ENCODE measurements at regions not wholly inside any gene's neighbourhood (a gene's known extent, or its start where the extent isn't known, plus 50 kb on each side); places are given as distances from the start of the nearest gene placed in this dataset.

- Histone ChIP-seq H3K4me3 (replicated peaks in 1 of 3; ENCODE audit: insufficient read depth in 1 of 3, low read depth in 2 of 3, low read length in 3 of 3) (no peak overlapping the region), H3K36me3 (replicated peaks in 1 of 2; ENCODE audit: control insufficient read depth in 1 of 2, insufficient read depth in 2 of 2, low read length in 2 of 2) (no peaks in the 10 kb centered on the region), H3K27ac (ENCODE audit: extremely low read length, insufficient read depth, low read length) (no peak overlapping the region), H3K27me3 (ENCODE audit: control insufficient read depth in 1 of 2, insufficient read depth in 2 of 2, low read length in 2 of 2) (no peaks in the 10 kb centered on the region), H3K4me2 (ENCODE audit: low read depth, low read length) (no peak overlapping the region), H3K4me1 (ENCODE audit: insufficient read depth, low read length) (peaks cover 19% of the 10 kb centered on the region), H3K9ac (ENCODE audit: insufficient read depth, low read depth, low read length) (no peak overlapping the region), H3K79me2 (ENCODE audit: insufficient read depth, low read length) (no peaks in the 10 kb centered on the region), H2AFZ (ENCODE audit: low read length) (no peak overlapping the region), H4K20me1 (ENCODE audit: insufficient read depth, low read length) (no peaks in the 10 kb centered on the region), H3K9me3 (ENCODE audit: low read length) (no peaks in the 10 kb centered on the region)
- in situ Hi-C loops (cut with HindIII; ENCODE audit: extremely low pct_ligation_motif_present, low pct_unique_long_range_greater_than_20kb) (loop anchor here (5.0 to 10.0 kb wide), 2 partner anchors 139 to 158 kb away; no protein-coding TSS in a partner anchor), intact Hi-C loops (cut with micrococcal nuclease; ENCODE audit: unreplicated experiment) (no loop called here)
- TF ChIP-seq ZNF124 (CRISPR knock-in tag; IDR thresholded peaks at IDR 0.05) (no peak), ZFP91 (CRISPR knock-in tag; IDR thresholded peaks at IDR 0.05; ENCODE audit: borderline replicate concordance) (no peak), MXD1 (CRISPR knock-in tag; IDR thresholded peaks at IDR 0.05) (no peak), TFDP1 (CRISPR knock-in tag; IDR thresholded peaks at IDR 0.05; ENCODE audit: borderline replicate concordance) (no peak), HMG20A (CRISPR knock-in tag; IDR thresholded peaks at IDR 0.05; ENCODE audit: borderline replicate concordance) (no peak), SATB2 (CRISPR knock-in tag; IDR thresholded peaks at IDR 0.05) (no peak), HDAC2 (CRISPR knock-in tag; IDR thresholded peaks at IDR 0.05) (no peak), ZNF331 (CRISPR knock-in tag; IDR thresholded peaks at IDR 0.05) (no peak), RNF2 (conservative IDR thresholded peaks at IDR 0.05; ENCODE audit: low read depth) (no peak), FIP1L1 (IDR thresholded peaks at IDR 0.05; ENCODE audit: borderline replicate concordance, insufficient read depth, low read depth, low read length) (no peak)
- 90% methylated on average over 1 of the region's 1 CpG for WGBS (ENCODE audit: low lambda C conversion rate)
- DNase-seq (ENCODE audit: low spot score) (no peak), FAIRE-seq (no peak), ATAC-seq (no peak)
- POLR2A ChIA-PET = no interaction called here
- BruUV-seq (replicated peaks) = no TSS peak
- CTCF ChIA-PET (ENCODE audit: low intra/inter-chr PET ratio, low total read pairs) = interaction anchor here (1.3 to 1.9 kb wide), 2 partner anchors 87 to 135 kb away, joined by 3 to 10 read pairs; no protein-coding TSS in a partner anchor
Observed at GRCh38 chr4:74535512-74535911, 90.6 kb downstream of the AREG start.
